ENCODE measurements at regions not wholly inside any gene's neighbourhood (a gene's known extent, or its start where the extent isn't known, plus 50 kb on each side); places are given as distances from the start of the nearest gene placed in this dataset.

GRCh38 chr4:166655705-166656104, 578.6 kb downstream of the SPOCK3 start:
- DNase-seq (ENCODE audit: extremely low read depth, low read depth): no peak
- TF ChIP-seq CTCF (IDR thresholded peaks at IDR 0.05; ENCODE audit: low read depth, low read length, missing control alignments): no peak
- H3K4me3 ChIP-seq (replicated peaks; ENCODE audit: low read depth, low read length): no peak overlapping the region

GRCh38 chr4:166657261-166657660, 577.0 kb downstream of the SPOCK3 start:
- DNase-seq (ENCODE audit: extremely low read depth, low read depth): no peak
- TF ChIP-seq CTCF (IDR thresholded peaks at IDR 0.05; ENCODE audit: low read depth, low read length, missing control alignments): no peak
- no peak overlapping the region for H3K4me3 ChIP-seq (replicated peaks; ENCODE audit: low read depth, low read length)

- H3K4me3 ChIP-seq (replicated peaks; ENCODE audit: low read depth, low read length): no peak overlapping the region
- TF ChIP-seq CTCF (IDR thresholded peaks at IDR 0.05; ENCODE audit: low read depth, low read length, missing control alignments): no peak
- no peak for DNase-seq (ENCODE audit: extremely low read depth, low read depth)
Observed at GRCh38 chr4:166658585-166658984, 575.7 kb downstream of the SPOCK3 start.

- no peak for DNase-seq (ENCODE audit: extremely low read depth, low read depth)
- no peak for TF ChIP-seq CTCF (IDR thresholded peaks at IDR 0.05; ENCODE audit: low read depth, low read length, missing control alignments)
- H3K4me3 ChIP-seq (replicated peaks; ENCODE audit: low read depth, low read length): no peak overlapping the region
Observed at GRCh38 chr4:166662266-166662843, 571.9 kb downstream of the SPOCK3 start.

GRCh38 chr4:166670341-166670740, 564.0 kb downstream of the SPOCK3 start:
- TF ChIP-seq CTCF (IDR thresholded peaks at IDR 0.05; ENCODE audit: low read depth, low read length, missing control alignments): no peak

GRCh38 chr4:166673911-166674310, 560.4 kb downstream of the SPOCK3 start:
- DNase-seq (ENCODE audit: extremely low read depth, low read depth): no peak
- no peak overlapping the region for H3K4me3 ChIP-seq (replicated peaks; ENCODE audit: low read depth, low read length)
- TF ChIP-seq CTCF (IDR thresholded peaks at IDR 0.05; ENCODE audit: low read depth, low read length, missing control alignments): no peak

More at GRCh38 chr4:166670341-166670740, 564.0 kb downstream of the SPOCK3 start:
- no peak overlapping the region for H3K4me3 ChIP-seq (replicated peaks; ENCODE audit: low read depth, low read length)
- no peak for DNase-seq (ENCODE audit: extremely low read depth, low read depth)

GRCh38 chr4:166675411-166675810, 558.9 kb downstream of the SPOCK3 start:
- no peak overlapping the region for H3K4me3 ChIP-seq (replicated peaks; ENCODE audit: low read depth, low read length)
- TF ChIP-seq CTCF (IDR thresholded peaks at IDR 0.05; ENCODE audit: low read depth, low read length, missing control alignments): no peak
- no peak for DNase-seq (ENCODE audit: extremely low read depth, low read depth)

All from HFF-Myc (cell line).